H1 (cell line): ENCODE measurements at regions not wholly inside any gene's neighbourhood (a gene's known extent, or its start where the extent isn't known, plus 50 kb on each side); places are given as distances from the start of the nearest gene placed in this dataset.
A peak's percentile ranks its signal among the peaks of the same experiment; 100 is the strongest.

ENCODE experiments used
- CTCF ChIA-PET: fragments of 300-600 bp; sonication (Branson Sonifier 250); formaldehyde crosslinking; loops from one replicate; lab custom pipeline; 2021; ENCODE audit not compliant: partially characterized antibody; lab: Charles Lee
- POLR2A ChIA-PET: fragments of 300-600 bp; sonication (Branson Sonifier 250); formaldehyde crosslinking; loops from one replicate; lab custom pipeline; 2021; ENCODE audit warnings: inconsistent platforms; ENCODE audit not compliant: partially characterized antibody; lab: Charles Lee
- DNase-seq, 2 experiments: peaks; one replicate each; pipeline versions ENCODE4 v3.0.0 to v3.0.0-alpha.2; 2010 to 2022; ENCODE audit warnings: low spot score in 2 of 2, low read depth in 1 of 2, mixed read lengths in 1 of 2
- FAIRE-seq: peaks from 2 replicates; lab custom pipeline; 2011; peaks lifted over from hg19 to GRCh38; lab: Jason Lieb, UNC
- H2AFZ ChIP-seq: 2 replicates; pipeline ENCODE4 v1.8.1; 2012; ENCODE audit warnings: low read length, inconsistent platforms
- H2AK5ac ChIP-seq: 2 replicates; pipeline ENCODE4 v1.6.1; 2013; ENCODE audit warnings: low read depth, low read length
- H2BK120ac ChIP-seq: replicated peaks from 2 replicates; pipeline ENCODE3; 2013; ENCODE audit warnings: low read depth, low read length, inconsistent platforms
- H2BK12ac ChIP-seq: 2 replicates; pipeline ENCODE4 v1.6.1; 2013; ENCODE audit warnings: low read depth, low read length
- H2BK15ac ChIP-seq: 2 replicates; pipeline ENCODE4 v1.6.1; 2013; ENCODE audit warnings: low read length
- H2BK20ac ChIP-seq: 2 replicates; pipeline ENCODE4 v1.6.1; 2013; ENCODE audit warnings: low read length
- H2BK5ac ChIP-seq: 2 replicates; pipeline ENCODE4 v1.6.1; 2013; ENCODE audit warnings: low read depth, low read length
- H3K14ac ChIP-seq: 2 replicates; pipeline ENCODE4 v1.6.1; 2013; ENCODE audit warnings: inconsistent platforms; ENCODE audit not compliant: insufficient read length
- H3K18ac ChIP-seq: 2 replicates; pipeline ENCODE4 v1.6.1; 2013; ENCODE audit warnings: low read length; ENCODE audit errors: extremely low read depth
- H3K23ac ChIP-seq: 2 replicates; pipeline ENCODE4 v1.6.1; 2013; ENCODE audit warnings: inconsistent platforms; ENCODE audit not compliant: insufficient read length
- H3K23me2 ChIP-seq: 2 replicates; pipeline ENCODE4 v1.6.1; 2013; ENCODE audit warnings: low read depth, low read length
- H3K27ac ChIP-seq: 2 replicates; pipeline ENCODE4 v1.6.1; 2011; ENCODE audit warnings: low read depth, low read length, inconsistent platforms
- H3K27me3 ChIP-seq, 4 experiments: replicated peaks in 1 of 4; 1 replicate in 1 of 4; 2 replicates in 3 of 4; pipeline versions ENCODE4 v1.6.1 to v1.8.1; 2011 to 2013; ENCODE audit warnings: low read length in 3 of 4, mild to moderate bottlenecking in 3 of 4, inconsistent platforms in 2 of 4, mixed read lengths in 2 of 4, moderate library complexity in 1 of 4; ENCODE audit not compliant: control insufficient read depth in 3 of 4, insufficient read depth in 3 of 4; ENCODE audit errors: extremely low read depth in 1 of 4
- H3K36me3 ChIP-seq, 4 experiments: 2 replicates each; pipeline versions ENCODE4 v1.6.1 to v1.8.1; 2011 to 2013; ENCODE audit warnings: mild to moderate bottlenecking in 4 of 4, low read length in 3 of 4, moderate library complexity in 2 of 4, control low read depth in 1 of 4, inconsistent platforms in 1 of 4; ENCODE audit not compliant: insufficient read depth in 4 of 4, control insufficient read depth in 2 of 4
- H3K4ac ChIP-seq: replicated peaks from 2 replicates; pipeline ENCODE3; 2013; ENCODE audit warnings: low read length, low read depth, mixed read lengths, inconsistent platforms; ENCODE audit not compliant: insufficient read length
- H3K4me1 ChIP-seq, 4 experiments: replicated peaks in 1 of 4; 1 replicate in 1 of 4; 2 replicates in 3 of 4; pipeline versions ENCODE4 v1.6.1 to v1.8.1; 2011 to 2013; ENCODE audit warnings: low read length in 3 of 4, inconsistent platforms in 2 of 4, mixed read lengths in 1 of 4; ENCODE audit not compliant: insufficient read depth in 4 of 4, control insufficient read depth in 3 of 4
- H3K4me2 ChIP-seq, 2 experiments: 2 replicates each; pipeline versions ENCODE4 v1.6.1 to v1.8.1; 2011 to 2013; ENCODE audit warnings: low read depth in 2 of 2, low read length in 2 of 2, control low read depth in 1 of 2, inconsistent platforms in 1 of 2, mild to moderate bottlenecking in 1 of 2; ENCODE audit not compliant: insufficient read depth in 1 of 2
- H3K4me3 ChIP-seq, 4 experiments: fragments of 200-600, 300-600 bp in 1 of 4; sonication (generic), shearing (Covaris generic), sonication (Bioruptor Twin) in 1 of 4; 2 replicates each; pipeline versions ENCODE4 v1.5.1 to v1.8.1; 2011 to 2016; ENCODE audit warnings: low read length in 4 of 4, low read depth in 3 of 4, control low read depth in 2 of 4, inconsistent platforms in 2 of 4, mild to moderate bottlenecking in 2 of 4, mixed read lengths in 1 of 4, moderate library complexity in 1 of 4; ENCODE audit not compliant: insufficient read depth in 2 of 4; ENCODE audit errors: extremely low read depth in 1 of 4
- H3K56ac ChIP-seq: replicated peaks from 2 replicates; pipeline ENCODE3; 2013; ENCODE audit warnings: low read depth, mild to moderate bottlenecking, mixed read lengths, low read length, inconsistent platforms; ENCODE audit not compliant: insufficient read length
- H3K79me1 ChIP-seq: 2 replicates; pipeline ENCODE4 v1.6.1; 2013; ENCODE audit warnings: low read depth, low read length, control low read depth
- H3K79me2 ChIP-seq, 2 experiments: 2 replicates each; pipeline versions ENCODE4 v1.6.1 to v1.8.1; 2012 to 2013; ENCODE audit warnings: low read length in 2 of 2, mild to moderate bottlenecking in 2 of 2, inconsistent platforms in 1 of 2; ENCODE audit not compliant: insufficient read depth in 2 of 2, control insufficient read depth in 1 of 2
- H3K9ac ChIP-seq, 4 experiments: replicated peaks in 1 of 4; 1 replicate in 1 of 4; 2 replicates in 3 of 4; pipeline versions ENCODE4 v1.6.1 to v1.8.1; 2011 to 2013; ENCODE audit warnings: low read depth in 3 of 4, low read length in 3 of 4, control low read depth in 2 of 4, mild to moderate bottlenecking in 2 of 4, moderate library complexity in 2 of 4, inconsistent platforms in 1 of 4; ENCODE audit errors: extremely low read depth in 1 of 4
- H3K9me3 ChIP-seq, 2 experiments: 2 replicates each; pipeline versions ENCODE4 v1.6.1 to v1.8.1; 2012 to 2013; ENCODE audit warnings: mild to moderate bottlenecking in 2 of 2, moderate library complexity in 2 of 2, control low read depth in 1 of 2, inconsistent platforms in 1 of 2, low read depth in 1 of 2, low read length in 1 of 2, mixed read lengths in 1 of 2; ENCODE audit not compliant: insufficient read depth in 2 of 2
- H4K20me1 ChIP-seq, 2 experiments: replicated peaks in 1 of 2; 2 replicates each; pipeline versions ENCODE3 to v1.8.1; 2011 to 2013; ENCODE audit warnings: inconsistent platforms in 2 of 2, low read length in 2 of 2, mild to moderate bottlenecking in 1 of 2; ENCODE audit not compliant: insufficient read depth in 2 of 2, control insufficient read depth in 1 of 2
- H4K5ac ChIP-seq: 2 replicates; pipeline ENCODE4 v1.6.1; 2013; ENCODE audit warnings: low read length, low read depth, mixed read lengths, inconsistent platforms; ENCODE audit not compliant: insufficient read length
- H4K8ac ChIP-seq: 2 replicates; pipeline ENCODE4 v1.8.0; 2013; ENCODE audit warnings: mild to moderate bottlenecking, moderate library complexity, low read length, inconsistent platforms; ENCODE audit not compliant: insufficient read depth; ENCODE audit errors: extremely low read depth
- H4K91ac ChIP-seq: replicated peaks from 2 replicates; pipeline ENCODE3; 2013; ENCODE audit warnings: low read length, mixed read lengths, inconsistent platforms; ENCODE audit not compliant: insufficient read length
- ATF3 ChIP-seq: IDR thresholded peaks from 2 replicates; pipeline ENCODE4 v1.6.1; 2011; ENCODE audit warnings: low read depth, mild to moderate bottlenecking, low read length; ENCODE audit not compliant: insufficient read depth
- CREB1 ChIP-seq: IDR thresholded peaks from 2 replicates; pipeline ENCODE4 v1.6.1; 2012; ENCODE audit warnings: inconsistent platforms
- CTBP2 ChIP-seq: IDR thresholded peaks from 2 replicates; pipeline ENCODE4 v1.7.0; 2011; ENCODE audit warnings: borderline replicate concordance, mild to moderate bottlenecking, moderate library complexity, mixed read lengths, low read length; ENCODE audit not compliant: insufficient read depth, insufficient read length
- EP300 ChIP-seq, 2 experiments: IDR thresholded peaks; 1 replicate in 1 of 2; 2 replicates in 1 of 2; pipeline ENCODE4 v1.6.1; 2011 to 2012; ENCODE audit warnings: low read depth in 2 of 2, low read length in 2 of 2, mild to moderate bottlenecking in 2 of 2, borderline replicate concordance in 1 of 2, inconsistent platforms in 1 of 2, moderate library complexity in 1 of 2
- KDM1A ChIP-seq: fragments of 200-600, 300-600 bp; sonication (generic); IDR thresholded peaks from 2 replicates; pipeline ENCODE4 v1.7.1; 2016; ENCODE audit warnings: mild to moderate bottlenecking, low read length, borderline replicate concordance
- RFX5 ChIP-seq: IDR thresholded peaks from 2 replicates; pipeline ENCODE4 v1.6.1; 2011; ENCODE audit warnings: low read depth, low read length, improper control_type of control experiment, borderline replicate concordance
- SRF ChIP-seq: IDR thresholded peaks from 2 replicates; pipeline ENCODE4 v1.6.1; 2011; ENCODE audit warnings: mild to moderate bottlenecking, low read depth, low read length, moderate library complexity
- SUZ12 ChIP-seq: fragments of 200-600 bp; sonication (generic); IDR thresholded peaks from 2 replicates; pipeline ENCODE4 v1.6.1; 2012; ENCODE audit warnings: mild to moderate bottlenecking, inconsistent platforms, low read length, moderate library complexity, mixed read lengths
- TAF1 ChIP-seq: IDR thresholded peaks from 2 replicates; pipeline ENCODE4 v1.6.1; 2011; ENCODE audit warnings: mild to moderate bottlenecking, low read depth, low read length
- WGBS, 2 experiments: shearing (Covaris generic) in 1 of 2; methylation state at CpG; one replicate each; pipeline versions ENCODE4 v1.1.6 to v1.1.7; 2013 to 2015; ENCODE audit warnings: low lambda C conversion rate in 2 of 2, mixed read lengths in 2 of 2, inconsistent platforms in 1 of 2, low coverage in 1 of 2, missing lambda C conversion rate in 1 of 2; ENCODE audit not compliant: insufficient replicate concordance in 2 of 2, insufficient coverage in 1 of 2, insufficient read length in 1 of 2; ENCODE audit errors: extremely low coverage in 1 of 2, missing lambda C conversion rate in 1 of 2; 5-methylcytosine and 5-hydroxymethylcytosine counted together

- Histone ChIP-seq H3K4ac (no peak overlapping the region), H2AFZ (0 out of 2 replicates have a peak overlapping the region, but pooled peaks have one; percentile 49), H3K4me2 (no peak overlapping the region), H3K27me3 (peaks cover 0 to 1% (median 0%) of the 10 kb centered on the region in 4 experiments; a peak in 1 of 7 replicates), H2BK12ac (no peak overlapping the region), H3K56ac (no peak overlapping the region), H4K20me1 (no peaks in the 10 kb centered on the region), H3K27ac (no peak overlapping the region), H2AK5ac (no peak overlapping the region), H2BK15ac (no peak overlapping the region), H3K79me1 (no peaks in the 10 kb centered on the region), H3K9ac (no peak overlapping the region), H3K9me3 (no peaks in the 10 kb centered on the region), H2BK120ac (no peak overlapping the region), H3K79me2 (no peaks in the 10 kb centered on the region), H3K4me1 (0 out of 7 replicates have a peak, but pooled peaks cover 0 to 3% (median 0%) of the 10 kb centered on the region in 4 experiments), H3K14ac (no peak overlapping the region), H3K4me3 (no peak overlapping the region), H2BK5ac (no peak overlapping the region), H3K18ac (0 out of 2 replicates have a peak overlapping the region, but pooled peaks have one; percentile 13), H4K5ac (no peak overlapping the region), H3K23me2 (no peaks in the 10 kb centered on the region), H4K8ac (no peak overlapping the region; the same call in 1 of the 2 replicates), H3K36me3 (no peaks in the 10 kb centered on the region), H3K23ac (no peak overlapping the region), H2BK20ac (no peak overlapping the region), H4K91ac (no peak overlapping the region)
- ChIA-PET CTCF (interaction anchor here (0.8 to 1.3 kb wide), 2 partner anchors 84 to 129 kb away, joined by 3 read pairs; no protein-coding TSS in a partner anchor), POLR2A (interaction anchor here (1.3 kb wide), 1 partner anchor 7 kb away, joined by 3 read pairs; no protein-coding TSS in a partner anchor)
- 92% methylated on average over 11 of the region's 11 CpGs; no CpG with 5 or more reads in 1 of the 2 experiments for WGBS, 2 experiments
- TF ChIP-seq RFX5 (no peak), SUZ12 (no peak), KDM1A (no peak), EP300 (IDR thresholded peaks at IDR 0.05; ENCODE audit: borderline replicate concordance in 1 of 2, low read depth in 2 of 2, low read length in 2 of 2) (no peak), CTBP2 (no peak), SRF (no peak), ATF3 (no peak), TAF1 (no peak), CREB1 (no peak)
- FAIRE-seq (no peak), DNase-seq (no peak)
Measured at GRCh38 chr13:109281017-109281902, 505.1 kb downstream of the IRS2 start.
